Dermis microvascular lymphatic vessel endothelial cell (primary cell): ENCODE measurements at regions not wholly inside any gene's neighbourhood (a gene's known extent, or its start where the extent isn't known, plus 50 kb on each side); places are given as distances from the start of the nearest gene placed in this dataset.

Experiments used
- DNase-seq, 2 donors: peaks; one replicate each; pipeline versions ENCODE4 v3.0.0 to v3.0.0-alpha.2; 2010; ENCODE audit warnings: low read depth in 2 of 2

DNA sequence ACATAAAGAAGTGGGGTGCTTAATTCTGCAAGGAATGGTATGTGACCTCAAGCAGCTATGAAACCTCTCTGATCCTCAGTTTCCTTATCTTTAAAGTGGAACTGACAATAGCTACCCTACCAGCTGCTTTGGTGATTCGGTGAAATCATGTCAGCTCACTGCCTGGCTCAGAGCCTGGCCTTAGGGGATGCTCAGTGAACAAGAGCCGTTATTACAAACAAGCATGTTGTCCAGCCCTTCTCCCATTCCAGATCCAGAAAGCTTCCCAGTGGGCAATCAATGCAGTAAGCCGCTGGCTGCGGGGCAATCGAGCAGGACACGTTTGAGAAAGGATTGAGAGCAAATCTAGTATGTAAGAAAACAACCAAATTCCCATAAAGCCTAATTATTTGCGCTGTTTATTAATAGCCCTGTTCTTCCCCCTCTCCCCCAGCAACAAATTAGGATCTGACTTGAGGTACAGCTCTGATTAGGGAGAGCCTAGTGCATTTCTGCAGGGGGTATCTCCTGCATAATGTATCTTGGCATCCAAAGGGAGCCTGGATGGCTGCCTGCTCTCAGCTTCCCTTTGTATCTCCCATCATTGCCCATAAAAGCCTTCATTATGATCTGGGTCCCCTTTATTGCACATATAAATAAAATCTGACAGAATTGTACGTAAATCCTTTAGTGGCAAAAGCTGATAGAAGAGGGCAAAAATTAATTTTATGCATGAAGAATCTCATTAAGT lies 371.4 kb downstream of the TMEM232 start:
- no peak for DNase-seq

DNA sequence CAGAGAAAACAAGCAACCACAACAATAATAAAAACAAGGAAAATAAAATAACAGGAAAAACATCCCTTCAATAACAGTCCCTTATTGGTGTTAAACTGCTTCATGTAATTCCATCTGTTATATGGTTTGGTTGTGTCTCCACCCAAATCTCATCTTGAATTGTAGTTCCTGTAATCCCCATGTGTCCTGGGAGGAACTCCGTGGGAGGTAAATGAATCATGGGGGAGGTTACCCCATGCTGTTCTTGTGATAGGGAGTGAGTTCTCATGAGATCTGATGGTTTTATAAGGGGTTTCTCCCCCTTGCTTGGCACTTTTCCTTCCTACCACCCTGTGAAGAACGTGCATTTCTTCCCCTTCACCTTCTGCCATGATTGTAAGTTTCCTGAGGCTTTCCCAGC lies 369.8 kb downstream of the TMEM232 start:
- DNase-seq, result no peak

DNA sequence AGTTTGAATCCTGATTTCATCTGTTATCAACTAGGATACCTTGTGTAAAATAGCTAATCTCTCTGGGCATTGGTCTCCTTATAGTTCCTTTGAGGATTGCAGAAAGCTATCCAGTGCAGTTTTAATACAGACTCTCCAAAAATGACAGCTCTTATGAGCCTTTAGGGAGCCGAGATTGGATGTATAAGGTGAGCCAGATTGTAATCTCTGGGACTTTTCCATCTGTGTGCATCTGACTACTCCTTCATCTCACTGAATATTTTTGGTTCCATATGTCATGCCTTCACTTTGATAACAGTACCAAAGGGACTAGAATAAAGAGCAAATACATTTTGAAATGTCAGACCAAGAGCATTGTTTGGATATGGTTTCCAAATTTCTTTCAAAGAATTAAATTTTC lies 367.2 kb downstream of the TMEM232 start:
- DNase-seq, result no peak

DNA sequence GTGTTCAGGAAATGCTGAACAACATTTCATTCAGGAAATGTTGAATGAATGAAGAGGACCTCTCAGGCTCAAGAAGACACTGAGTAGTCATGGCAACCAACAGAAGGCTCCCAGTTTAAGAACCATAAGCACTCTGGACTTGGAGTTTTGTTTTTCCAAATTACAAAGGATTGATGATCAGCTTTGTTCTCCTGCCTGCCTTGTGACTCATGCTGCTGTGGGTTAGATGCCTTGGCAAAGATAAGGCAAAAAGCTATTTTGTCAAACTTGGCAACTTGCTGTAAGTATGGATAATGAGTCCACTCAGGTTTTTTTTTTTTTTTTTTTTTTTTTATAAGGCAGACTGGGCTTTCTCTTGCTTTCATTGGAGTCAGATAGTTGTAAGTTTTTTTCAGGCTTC lies 365.0 kb downstream of the TMEM232 start:
- no peak for DNase-seq

DNA sequence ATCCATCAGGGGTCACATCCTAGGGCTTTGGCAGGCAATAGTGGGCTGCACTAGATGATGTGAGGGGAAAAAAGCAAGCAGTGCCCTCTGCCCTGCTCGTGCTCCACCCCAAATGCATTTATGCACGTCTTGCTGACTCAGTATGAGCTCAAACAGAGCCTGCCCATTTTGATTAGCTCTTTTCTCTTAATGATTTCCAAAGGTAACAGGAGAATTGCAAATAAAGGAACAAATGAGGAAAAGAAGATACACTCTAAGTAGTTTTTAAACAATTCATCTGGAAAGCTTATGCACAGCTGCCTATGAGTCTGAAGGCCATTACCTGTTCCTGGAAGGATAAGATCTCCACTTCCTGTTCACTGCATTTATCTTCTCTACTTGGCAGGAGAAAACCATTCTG lies 364.2 kb downstream of the TMEM232 start:
- no peak for DNase-seq

DNA sequence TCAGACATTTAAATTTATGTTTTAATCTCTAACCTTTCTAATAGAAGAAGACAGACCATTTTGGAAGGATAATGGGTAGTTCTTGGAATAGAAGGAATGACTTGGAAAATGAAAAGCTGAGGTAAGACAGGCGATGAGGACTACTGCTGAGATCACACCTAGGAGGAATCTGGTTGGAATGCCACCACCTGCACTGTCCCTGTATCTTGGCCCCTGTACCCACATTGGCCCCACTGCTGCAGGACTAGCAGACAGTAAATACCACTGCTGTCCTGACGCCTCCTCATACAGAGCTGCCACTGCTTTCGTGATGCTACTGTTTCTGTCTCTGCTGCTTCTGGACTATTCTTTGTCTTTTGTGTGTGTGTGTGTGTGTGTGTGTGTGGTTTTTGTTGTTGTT lies 359.8 kb downstream of the TMEM232 start:
- no peak for DNase-seq
